PC-9 (cell line): ENCODE measurements at regions not wholly inside any gene's neighbourhood (a gene's known extent, or its start where the extent isn't known, plus 50 kb on each side); places are given as distances from the start of the nearest gene placed in this dataset.

ENCODE experiments used
- BruUV-seq: library from RNA; stranded (reverse); fragments of 400-500 nt; replicated peaks from 2 replicates; lab custom pipeline; 2021; lab: Mats Ljungman, UMichigan
- CTCF ChIA-PET: fragments of 300-600 bp; sonication (Branson Sonifier 250); formaldehyde crosslinking; loops from one replicate; lab custom pipeline; 2022; ENCODE audit warnings: antibody characterized with exemption; lab: Charles Lee
- POLR2A ChIA-PET: fragments of 300-600 bp; sonication (Branson Sonifier 250); formaldehyde crosslinking; loops from one replicate; lab custom pipeline; 2022; ENCODE audit warnings: antibody characterized with exemption; ENCODE audit not compliant: unreplicated experiment; lab: Charles Lee
- DNase-seq, 2 experiments: peaks; one replicate each; pipeline versions ENCODE4 v3.0.0 to v3.0.0-alpha.2; 2015 to 2022; ENCODE audit warnings: mixed read lengths in 1 of 2
- H2AFZ ChIP-seq: fragments of 200-600 bp; sonication (generic); 2 replicates; pipeline ENCODE4 v1.8.1; 2017; ENCODE audit warnings: antibody characterized with exemption
- H3F3A ChIP-seq: fragments of 200-600 bp; sonication (generic); 2 replicates; pipeline ENCODE4 v1.8.1; 2017; ENCODE audit warnings: antibody characterized with exemption, mild to moderate bottlenecking, low read depth; ENCODE audit not compliant: insufficient read depth
- H3K27ac ChIP-seq: fragments of 200-600 bp; sonication (generic); 2 replicates; pipeline ENCODE4 v1.6.1; 2016; ENCODE audit warnings: mixed run types
- H3K27me3 ChIP-seq: fragments of 200-600 bp; sonication (generic); 2 replicates; pipeline ENCODE4 v1.6.1; 2016; ENCODE audit warnings: low read depth, mixed run types; ENCODE audit not compliant: insufficient read depth
- H3K36me3 ChIP-seq: fragments of 200-600 bp; sonication (generic); 2 replicates; pipeline ENCODE4 v1.6.1; 2016; ENCODE audit warnings: low read depth, mixed run types
- H3K4me1 ChIP-seq: fragments of 200-600 bp; sonication (generic); replicated peaks from 2 replicates; pipeline ENCODE4 v1.6.1; 2016; ENCODE audit warnings: mixed run types; ENCODE audit not compliant: insufficient read depth
- H3K4me2 ChIP-seq: fragments of 200-600 bp; sonication (generic); 2 replicates; pipeline ENCODE4 v1.6.1; 2017; ENCODE audit warnings: mixed run types
- H3K4me3 ChIP-seq: fragments of 200-600 bp; sonication (generic); 2 replicates; pipeline ENCODE4 v1.6.1; 2016; ENCODE audit warnings: mixed run types
- H3K79me2 ChIP-seq: fragments of 200-600 bp; sonication (generic); 2 replicates; pipeline ENCODE4 v1.6.1; 2017; ENCODE audit warnings: low read depth, mixed run types
- H3K9me2 ChIP-seq: fragments of 200-600 bp; sonication (generic); 2 replicates; pipeline ENCODE4 v1.8.1; 2017; ENCODE audit warnings: mild to moderate bottlenecking; ENCODE audit not compliant: insufficient read depth
- H3K9me3 ChIP-seq: fragments of 200-600 bp; sonication (generic); 2 replicates; pipeline ENCODE4 v1.8.1; 2016; ENCODE audit warnings: low read depth; ENCODE audit not compliant: insufficient read depth
- H4K20me1 ChIP-seq: fragments of 200-600 bp; sonication (generic); 2 replicates; pipeline ENCODE4 v1.8.1; 2017; ENCODE audit not compliant: insufficient read depth
- CTCF ChIP-seq: fragments of 200-600 bp; sonication (generic); conservative IDR thresholded peaks from 2 replicates; pipeline ENCODE4 v1.6.1; 2017; ENCODE audit warnings: mixed run types, antibody characterized with exemption, mild to moderate bottlenecking, moderate library complexity
- EZH2 ChIP-seq: fragments of 200-600 bp; sonication (generic); IDR thresholded peaks from 2 replicates; pipeline ENCODE4 v1.8.0; 2017; ENCODE audit warnings: antibody characterized with exemption, low read depth
- intact Hi-C: fragments of 100-400 bp; cut with micrococcal nuclease; formaldehyde crosslinking; loops from one replicate; pipeline ENCODE4 v1.10.0; 2022; ENCODE audit not compliant: unreplicated experiment

GRCh38 chr5:52497133-52497693 is 290.5 kb upstream of the ITGA1 start:
- H3F3A ChIP-seq = no peaks in the 10 kb centered on the region
- intact Hi-C loops = no loop called here
- CTCF ChIA-PET = no interaction called here
- DNase-seq = peak in 1 of 2 experiments; percentile 82
- H3K27ac ChIP-seq = no peak overlapping the region
- H2AFZ ChIP-seq = no peak overlapping the region
- no peaks in the 10 kb centered on the region for H4K20me1 ChIP-seq
- H3K27me3 ChIP-seq = no peaks in the 10 kb centered on the region
- no TSS peak for BruUV-seq
- POLR2A ChIA-PET = no interaction called here
- no peak overlapping the region for H3K4me3 ChIP-seq
- no peak overlapping the region for H3K4me2 ChIP-seq
- TF ChIP-seq EZH2 (no peak), CTCF (no peak)
- H3K9me2 ChIP-seq = no peaks in the 10 kb centered on the region
- no peaks in the 10 kb centered on the region for H3K4me1 ChIP-seq
- no peaks in the 10 kb centered on the region for H3K9me3 ChIP-seq
- no peaks in the 10 kb centered on the region for H3K36me3 ChIP-seq
- no peaks in the 10 kb centered on the region for H3K79me2 ChIP-seq

- Histone ChIP-seq H3K4me1 (no peaks in the 10 kb centered on the region), H3K27ac (no peak overlapping the region), H4K20me1 (no peaks in the 10 kb centered on the region), H3K27me3 (no peaks in the 10 kb centered on the region), H3K9me3 (no peaks in the 10 kb centered on the region), H2AFZ (no peak overlapping the region), H3K36me3 (no peaks in the 10 kb centered on the region), H3K4me2 (no peak overlapping the region), H3F3A (no peaks in the 10 kb centered on the region), H3K79me2 (no peaks in the 10 kb centered on the region), H3K4me3 (no peak overlapping the region), H3K9me2 (no peaks in the 10 kb centered on the region)
- ChIA-PET CTCF (no interaction called here), POLR2A (no interaction called here)
- DNase-seq = no peak
- no peak for TF ChIP-seq EZH2
- no peak for TF ChIP-seq CTCF
- BruUV-seq = no TSS peak
- intact Hi-C loops = no loop called here
Measured at GRCh38 chr5:52498607-52499006, 289.1 kb upstream of the ITGA1 start.

- Histone ChIP-seq H3K27ac (no peak overlapping the region), H3K4me3 (no peak overlapping the region), H4K20me1 (no peaks in the 10 kb centered on the region), H2AFZ (no peak overlapping the region), H3K36me3 (no peaks in the 10 kb centered on the region), H3K4me1 (no peaks in the 10 kb centered on the region), H3F3A (no peaks in the 10 kb centered on the region), H3K9me2 (no peaks in the 10 kb centered on the region), H3K9me3 (no peaks in the 10 kb centered on the region), H3K27me3 (no peaks in the 10 kb centered on the region), H3K79me2 (no peaks in the 10 kb centered on the region), H3K4me2 (no peak overlapping the region)
- TF ChIP-seq CTCF = no peak
- TF ChIP-seq EZH2 = no peak
- CTCF ChIA-PET = no interaction called here
- no peak for DNase-seq
- POLR2A ChIA-PET = no interaction called here
- intact Hi-C loops = no loop called here
- no TSS peak for BruUV-seq
Measured at GRCh38 chr5:52502460-52502999, 285.2 kb upstream of the ITGA1 start.
